ENCODE measurements at regions not wholly inside any gene's neighbourhood (a gene's known extent, or its start where the extent isn't known, plus 50 kb on each side); places are given as distances from the start of the nearest gene placed in this dataset.

- no peak for DNase-seq (ENCODE audit: low spot score)
Measured at GRCh38 chr13:39938596-39938995, 283.1 kb downstream of the COG6 start.

- DNase-seq (ENCODE audit: low spot score) = no peak
Measured at GRCh38 chr13:39941236-39941635, 285.8 kb downstream of the COG6 start.

- DNase-seq (ENCODE audit: low spot score) = no peak
Measured at GRCh38 chr13:39941911-39942551, 286.6 kb downstream of the COG6 start.

GRCh38 chr13:39942552-39943273 lies 287.3 kb downstream of the COG6 start:
- DNase-seq (ENCODE audit: low spot score) = peak; percentile 76

- DNase-seq (ENCODE audit: low spot score) = no peak
Measured at GRCh38 chr13:39943711-39944110, 288.2 kb downstream of the COG6 start.

GRCh38 chr13:39945226-39945625 lies 289.8 kb downstream of the COG6 start:
- no peak for DNase-seq (ENCODE audit: low spot score)

GRCh38 chr13:39946769-39947168 lies 291.3 kb downstream of the COG6 start:
- no peak for DNase-seq (ENCODE audit: low spot score)

GRCh38 chr13:39951301-39951700 lies 295.8 kb downstream of the COG6 start:
- DNase-seq (ENCODE audit: low spot score) = no peak

- DNase-seq (ENCODE audit: low spot score) = peak; percentile 39
Measured at GRCh38 chr13:39952249-39953233, 297.1 kb downstream of the COG6 start.

- no peak for DNase-seq (ENCODE audit: low spot score)
Measured at GRCh38 chr13:39954476-39954875, 299.0 kb downstream of the COG6 start.

- DNase-seq (ENCODE audit: low spot score) = no peak
Measured at GRCh38 chr13:39955560-39955959, 300.1 kb downstream of the COG6 start.

- DNase-seq (ENCODE audit: low spot score) = no peak
Measured at GRCh38 chr13:39956036-39956435, 300.6 kb downstream of the COG6 start.

GRCh38 chr13:39957868-39958677 lies 302.6 kb downstream of the COG6 start:
- no peak for DNase-seq (ENCODE audit: low spot score)

- no peak for DNase-seq (ENCODE audit: low spot score)
Measured at GRCh38 chr13:39959497-39960144, 304.2 kb downstream of the COG6 start.

- DNase-seq (ENCODE audit: low spot score) = no peak
Measured at GRCh38 chr13:39960191-39960590, 304.7 kb downstream of the COG6 start.

GRCh38 chr13:39961036-39961435 lies 305.6 kb downstream of the COG6 start:
- DNase-seq (ENCODE audit: low spot score) = no peak

- no peak for DNase-seq (ENCODE audit: low spot score)
Measured at GRCh38 chr13:39963612-39964011, 308.1 kb downstream of the COG6 start.

- DNase-seq (ENCODE audit: low spot score) = no peak
Measured at GRCh38 chr13:39965309-39965708, 309.8 kb downstream of the COG6 start.

GRCh38 chr13:39967199-39967959 lies 311.9 kb downstream of the COG6 start:
- no peak for DNase-seq (ENCODE audit: low spot score)
